G401 (cell line): ENCODE measurements at regions not wholly inside any gene's neighbourhood (a gene's known extent, or its start where the extent isn't known, plus 50 kb on each side); places are given as distances from the start of the nearest gene placed in this dataset.
"Not testable (repeated sequence)": the region's sequence is repeated elsewhere in the genome, so short reads cannot be mapped to it uniquely, and the experiment has no call there.

Experiments used
- DNase-seq: peaks from one replicate; pipeline ENCODE4 v3.0.0-alpha.2; 2015; ENCODE audit warnings: low spot score
- in situ Hi-C: cut with HindIII; loops from 2 replicates; pipeline ENCODE4 v1.10.0; 2016; ENCODE audit warnings: low sequenced_read_pairs, mixed read lengths

DNA sequence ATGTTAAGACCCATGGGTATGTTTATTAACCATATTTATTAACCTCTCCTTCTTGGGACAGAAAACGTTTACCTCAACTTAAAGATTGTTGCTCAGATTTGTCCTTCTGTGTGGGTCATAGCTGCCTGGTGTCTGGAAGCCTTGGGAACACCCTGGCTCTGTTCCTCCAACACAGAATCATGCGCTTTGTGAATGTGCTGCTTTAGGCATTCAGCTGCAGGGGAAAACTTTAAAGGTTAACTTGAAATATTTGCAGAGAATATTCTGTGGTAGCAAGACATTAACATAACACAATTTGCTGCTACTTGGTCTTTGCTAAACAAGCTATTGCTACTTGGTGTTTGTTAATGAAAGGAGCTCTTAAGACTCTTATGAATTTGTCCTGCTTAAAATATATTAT, 50.5 kb upstream of the THOC3 start:
- in situ Hi-C loops = not testable (repeated sequence)

DNA sequence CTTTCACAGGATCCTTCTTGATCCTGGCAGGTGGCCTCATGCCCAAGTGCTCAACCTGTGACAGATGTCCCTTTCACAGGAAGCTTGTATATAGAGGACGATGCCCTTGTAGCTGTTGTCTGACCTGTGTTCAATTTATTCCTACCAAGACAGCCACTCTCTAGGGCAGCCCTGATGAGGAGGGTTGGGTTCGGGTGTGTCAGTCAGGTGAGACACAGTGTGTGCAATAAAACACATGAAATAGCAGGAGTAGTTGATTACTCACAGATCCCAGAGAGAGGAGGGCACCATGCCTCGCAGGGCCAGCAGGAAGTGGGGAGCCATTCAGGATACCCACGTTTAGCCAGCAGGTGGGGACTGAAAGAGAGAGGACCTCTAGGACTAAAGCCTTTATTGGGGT, 52.7 kb upstream of the THOC3 start:
- in situ Hi-C loops, DNase-seq: not testable (repeated sequence)

More for the DNA sequence above, 50.5 kb upstream of the THOC3 start:
- DNase-seq = not testable (repeated sequence)

DNA sequence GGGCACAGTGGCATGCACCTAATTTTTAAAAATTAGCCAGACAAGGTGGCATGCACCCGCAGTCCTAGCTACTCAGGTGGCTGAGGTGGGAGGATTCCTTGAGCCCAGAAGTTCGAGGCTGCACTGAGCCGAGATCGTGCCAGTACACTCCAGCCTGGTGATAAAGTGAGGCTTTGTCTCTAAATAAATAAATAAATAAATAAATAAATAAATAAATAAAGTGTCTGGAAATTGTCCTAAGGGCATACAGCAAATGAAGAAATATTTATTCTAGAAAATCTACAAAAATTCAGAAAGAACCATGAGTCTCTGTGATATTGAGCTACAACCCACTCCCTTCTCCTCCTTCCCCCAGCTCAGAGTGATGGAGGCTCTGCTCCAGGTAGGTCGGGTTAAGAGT, 55.4 kb upstream of the THOC3 start:
- DNase-seq, in situ Hi-C loops: not testable (repeated sequence)

DNA sequence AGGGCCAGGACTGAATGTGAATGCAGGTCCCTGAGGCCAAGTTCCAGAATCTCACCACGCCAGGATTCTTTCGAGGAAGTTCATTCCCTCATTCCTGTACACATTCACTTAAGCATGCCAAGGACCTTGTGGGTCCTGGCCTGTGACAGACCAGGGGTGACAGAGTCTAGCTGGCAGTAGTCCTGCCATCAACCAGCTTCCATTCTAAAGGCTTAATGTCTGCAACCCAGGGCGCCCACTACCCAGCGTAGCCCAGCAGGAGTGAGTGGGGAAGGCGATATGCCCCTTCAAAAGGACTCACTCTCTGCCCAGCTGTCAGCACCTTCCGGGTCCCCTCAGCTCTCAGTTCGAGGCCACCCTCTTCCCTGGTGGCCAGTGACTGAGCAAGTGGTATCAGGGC, 61.3 kb upstream of the THOC3 start:
- DNase-seq, in situ Hi-C loops: not testable (repeated sequence)

DNA sequence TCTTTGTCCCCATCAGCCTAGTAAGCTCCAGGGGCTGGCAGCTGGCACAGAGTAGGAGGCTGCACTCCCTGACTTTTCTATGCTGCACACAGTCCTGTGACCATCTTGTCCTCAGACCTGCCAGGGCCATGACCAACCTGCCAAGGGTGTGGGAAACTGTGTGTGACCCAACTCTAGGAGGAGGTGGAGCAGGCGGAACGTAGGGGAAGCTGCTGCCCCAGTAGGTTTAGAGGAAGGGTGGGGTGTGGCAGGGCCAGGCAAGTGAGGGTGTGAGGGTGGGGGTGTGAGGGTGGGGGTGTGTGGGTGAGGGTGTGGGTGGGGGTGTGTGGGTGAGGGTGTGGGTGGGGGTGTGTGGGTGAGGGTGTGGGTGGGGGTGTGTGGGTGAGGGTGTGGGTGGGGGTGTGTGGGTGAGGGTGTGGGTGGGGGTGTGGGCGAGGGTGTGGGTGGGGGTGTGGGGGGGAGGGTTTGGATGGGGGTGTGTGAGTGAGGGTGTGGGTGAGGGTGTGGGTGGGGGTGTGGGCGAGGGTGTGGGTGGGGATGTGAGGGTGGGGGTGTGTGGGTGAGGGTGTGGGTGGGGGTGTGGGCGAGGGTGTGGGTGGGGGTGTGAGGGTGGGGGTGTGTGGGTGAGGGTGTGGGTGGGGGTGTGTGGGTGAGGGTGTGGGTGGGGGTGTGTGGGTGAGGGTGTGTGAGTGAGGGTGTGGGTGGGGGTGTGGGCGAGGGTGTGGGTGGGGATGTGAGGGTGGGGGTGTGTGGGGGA, 62.4 kb upstream of the THOC3 start:
- in situ Hi-C loops, DNase-seq: not testable (repeated sequence)

DNA sequence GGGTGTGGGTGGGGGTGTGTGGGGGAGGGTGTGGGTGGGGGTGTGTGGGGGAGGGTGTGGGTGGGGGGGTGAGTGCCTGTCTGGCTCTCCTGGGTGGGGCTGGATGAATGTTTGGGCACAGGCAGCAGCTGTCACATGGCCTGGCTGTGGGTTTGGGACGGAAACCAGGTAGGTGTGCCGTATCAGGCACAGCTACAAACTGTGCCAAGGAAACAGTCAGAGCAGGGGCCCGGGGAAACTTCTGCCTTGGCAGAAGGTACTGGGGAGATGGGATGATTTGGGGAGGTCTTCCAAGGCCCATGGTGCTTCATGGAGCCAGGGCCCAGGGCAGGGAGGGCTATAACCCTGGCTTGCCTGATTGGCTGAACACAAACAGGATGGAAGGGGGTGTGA, 63.0 kb upstream of the THOC3 start:
- DNase-seq, in situ Hi-C loops: not testable (repeated sequence)

DNA sequence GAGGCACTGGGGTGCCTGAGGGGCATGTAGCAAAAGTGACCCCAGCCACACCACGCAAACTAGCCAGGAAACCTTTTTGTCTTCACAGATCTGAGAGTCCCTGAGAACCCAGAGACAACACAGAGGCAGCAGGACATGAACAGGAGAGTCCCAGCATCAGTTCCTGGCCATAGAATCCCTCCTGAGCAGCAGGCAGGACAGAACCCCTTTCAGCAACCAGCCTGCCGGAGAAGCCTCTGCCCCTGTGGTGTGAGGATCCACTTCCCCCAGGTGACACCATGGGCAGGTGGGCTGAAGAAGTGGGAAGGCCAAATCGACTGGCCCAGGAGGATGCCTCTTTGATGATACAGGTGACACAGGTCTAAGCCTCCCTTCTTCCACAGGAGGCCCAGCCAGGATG, 65.1 kb upstream of the THOC3 start:
- in situ Hi-C loops, DNase-seq: not testable (repeated sequence)

DNA sequence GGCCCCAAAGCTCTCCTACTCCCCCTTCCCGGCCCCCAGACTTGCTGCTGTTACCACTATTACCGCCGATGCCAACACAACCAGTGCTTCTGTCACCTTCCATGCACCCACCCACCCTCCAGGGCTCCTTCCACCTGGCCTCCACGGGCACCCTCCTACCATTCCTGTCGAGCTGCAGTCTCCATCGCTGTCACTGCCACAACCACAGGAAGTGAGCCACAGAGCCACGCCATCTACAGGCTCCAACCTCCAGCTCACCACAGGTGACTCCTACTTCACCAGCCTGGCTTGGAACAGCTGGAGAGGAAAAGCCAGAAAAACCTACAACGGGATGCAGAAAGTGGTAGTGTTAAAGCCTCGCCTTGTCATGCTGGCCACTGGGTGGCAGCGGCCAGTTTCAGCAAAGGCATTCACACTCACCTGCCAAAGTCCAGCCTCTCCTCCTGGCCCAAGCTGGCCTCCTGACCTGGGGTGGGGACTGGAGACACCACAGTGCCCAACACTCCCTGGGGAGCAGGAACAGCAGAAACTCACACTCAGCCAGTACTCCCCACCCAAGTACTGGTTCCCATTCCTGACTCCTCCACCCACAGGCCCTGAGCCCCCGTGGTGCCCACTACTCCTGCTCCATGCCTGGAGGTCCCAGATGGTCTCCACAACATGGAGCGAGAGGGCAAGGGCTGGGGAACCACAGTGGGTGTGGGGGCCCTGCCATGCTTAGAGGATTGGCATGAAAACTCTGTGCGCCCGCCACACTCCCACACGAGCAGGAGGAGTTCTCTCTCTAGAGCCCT, 66.5 kb upstream of the THOC3 start:
- in situ Hi-C loops, DNase-seq: not testable (repeated sequence)

DNA sequence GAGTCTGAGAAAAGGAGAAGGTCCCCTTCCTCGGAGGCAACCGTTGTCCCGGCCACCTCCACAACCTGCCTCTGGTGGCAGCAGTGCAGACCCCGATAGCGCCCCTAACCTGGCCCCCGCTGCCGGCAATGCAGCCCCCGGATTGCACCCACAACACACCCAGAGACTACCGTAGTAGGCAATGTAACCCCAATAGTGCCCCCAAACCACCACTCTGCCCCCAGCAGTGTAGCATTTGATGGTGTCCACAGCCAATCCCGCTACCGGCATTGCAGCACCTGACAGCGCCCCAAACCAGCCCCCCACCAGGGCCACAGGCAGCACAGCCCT, 67.1 kb upstream of the THOC3 start:
- in situ Hi-C loops, DNase-seq: not testable (repeated sequence)

DNA sequence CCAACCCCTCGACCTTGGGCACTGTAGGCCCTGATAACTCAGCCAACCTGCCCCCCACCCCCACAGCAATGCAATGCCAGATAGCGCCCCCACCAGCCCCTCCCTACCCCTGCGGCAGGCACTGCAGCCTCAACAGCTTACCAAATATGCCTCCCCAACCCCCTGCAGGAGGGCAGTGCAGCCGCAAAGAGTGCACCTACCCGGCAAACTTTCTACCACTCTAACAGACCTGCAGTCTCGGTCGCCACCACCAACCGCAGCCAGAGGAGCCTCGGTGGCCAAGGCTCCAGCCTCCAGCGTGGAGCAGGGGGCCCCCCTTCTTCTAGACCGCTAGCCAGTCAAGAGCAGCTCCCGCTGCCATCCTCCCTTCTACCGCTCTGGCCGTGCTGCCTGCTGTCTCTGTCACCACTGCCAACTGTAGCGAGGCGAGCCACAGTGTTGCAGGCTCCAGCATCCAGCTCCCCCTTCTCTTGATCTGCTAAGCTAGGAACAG, 67.7 kb upstream of the THOC3 start:
- DNase-seq = peak; percentile 40
- in situ Hi-C loops = not testable (repeated sequence)

DNA sequence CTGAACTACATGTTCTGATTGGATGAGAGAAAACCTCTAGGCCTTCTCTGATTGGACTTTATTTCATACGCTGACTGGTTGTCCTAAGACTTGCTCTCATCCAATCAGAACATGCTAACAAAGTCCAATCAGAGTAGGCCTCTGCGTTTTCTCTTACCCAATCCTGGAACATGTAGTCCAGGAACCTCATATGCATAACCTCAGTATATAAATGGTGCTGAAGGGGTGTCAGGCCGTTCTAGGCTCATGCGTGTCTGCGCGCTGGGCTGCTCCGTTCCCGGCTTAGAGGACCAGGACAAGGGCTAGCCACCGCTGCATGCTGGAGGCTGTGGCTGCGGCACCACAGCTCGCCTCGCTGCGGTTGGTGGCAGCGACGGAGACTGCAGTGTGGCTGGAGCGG, 68.3 kb upstream of the THOC3 start:
- peak; percentile 27 for DNase-seq
- in situ Hi-C loops = not testable (repeated sequence)

DNA sequence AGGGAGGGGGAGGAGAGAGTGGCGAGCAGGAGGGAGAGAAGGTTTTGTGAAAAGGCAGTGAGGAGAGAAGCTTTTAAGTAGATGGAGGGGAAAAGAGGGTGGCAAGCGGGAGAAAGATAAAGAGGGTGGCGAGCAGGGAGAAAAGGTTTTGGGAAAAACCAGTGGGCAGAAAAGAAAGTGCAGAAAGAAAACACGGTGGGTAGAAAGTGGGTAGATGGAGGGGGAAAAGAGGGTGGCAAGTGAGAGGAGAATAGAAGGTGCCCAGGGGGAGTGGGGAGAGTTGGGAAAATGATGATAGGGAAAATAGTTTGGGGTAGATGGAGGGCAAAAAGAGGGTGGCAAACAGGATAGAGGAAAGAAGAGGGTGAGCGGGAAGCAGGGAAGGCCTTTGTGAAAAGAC, 69.1 kb upstream of the THOC3 start:
- in situ Hi-C loops, DNase-seq: not testable (repeated sequence)

DNA sequence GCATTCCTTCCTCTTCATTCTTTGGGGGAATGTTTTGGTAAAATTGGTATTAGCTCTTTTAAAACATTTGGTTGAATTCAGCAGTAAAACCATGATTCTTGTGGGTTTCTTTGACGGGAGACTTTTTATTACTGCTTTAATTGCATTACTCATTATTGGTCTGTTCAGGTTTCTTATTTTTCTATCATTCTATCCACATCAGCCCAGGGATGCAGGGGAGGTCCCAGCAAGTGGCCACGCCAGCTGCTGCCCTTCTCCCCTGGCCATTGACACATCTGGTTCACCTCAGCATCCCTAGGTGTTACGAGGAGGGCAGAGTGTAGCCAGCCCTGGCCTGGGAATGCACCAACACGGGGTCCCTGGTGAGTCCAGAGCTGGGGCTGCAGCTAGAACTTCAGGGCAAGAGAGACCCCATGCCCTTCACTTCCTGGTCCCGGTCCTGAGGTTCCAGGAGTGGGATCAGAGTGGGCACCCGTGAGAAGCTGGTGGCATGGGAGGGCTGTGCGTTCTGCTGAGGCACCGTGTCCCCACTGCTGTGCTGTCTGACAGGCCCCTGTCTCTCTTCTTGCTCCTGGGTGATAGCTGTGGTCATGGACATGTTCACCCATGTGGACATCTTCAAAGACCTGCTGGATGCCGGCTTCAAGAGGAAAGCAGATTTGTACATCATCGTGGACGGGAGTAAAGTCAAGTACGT, 72.1 kb upstream of the THOC3 start:
- in situ Hi-C loops = not testable (repeated sequence)

DNA sequence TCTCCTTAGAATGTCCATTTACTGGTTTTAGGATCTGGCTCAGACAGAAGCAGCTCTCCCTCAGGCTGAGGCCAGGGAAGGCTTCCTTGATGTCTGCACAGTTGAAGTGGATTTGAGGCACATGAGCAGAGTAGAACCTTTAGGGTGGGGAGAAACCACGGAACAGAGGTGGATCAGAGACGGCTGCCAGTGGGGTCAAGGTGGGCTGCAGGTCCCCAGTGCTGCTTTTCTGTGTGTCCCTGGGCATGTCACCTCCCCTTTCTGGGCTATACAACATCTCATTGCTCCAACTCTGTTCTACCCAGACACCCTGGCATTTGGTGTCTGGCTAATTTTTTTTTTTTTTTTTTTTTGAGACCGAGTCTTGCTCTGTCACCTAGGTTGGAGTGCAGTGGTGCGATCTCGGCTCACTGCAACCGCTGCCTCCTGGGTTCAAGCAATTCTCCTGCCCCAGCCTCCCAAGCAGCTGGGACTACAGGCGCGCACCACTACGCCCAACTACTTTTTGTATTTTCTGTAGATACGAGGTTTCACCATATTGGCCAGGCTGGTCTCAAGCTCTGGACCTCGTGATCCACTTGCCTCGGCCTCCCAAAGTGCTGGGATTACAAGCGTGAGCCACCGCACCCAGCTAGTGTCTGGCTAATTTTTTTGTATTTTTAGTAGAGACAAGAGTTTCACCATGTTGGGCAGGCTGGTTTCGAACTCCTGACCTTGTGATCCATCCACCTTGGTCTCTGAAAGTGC, 73.3 kb upstream of the THOC3 start:
- in situ Hi-C loops, DNase-seq: not testable (repeated sequence)

More for the DNA sequence above, 72.1 kb upstream of the THOC3 start:
- not testable (repeated sequence) for DNase-seq

DNA sequence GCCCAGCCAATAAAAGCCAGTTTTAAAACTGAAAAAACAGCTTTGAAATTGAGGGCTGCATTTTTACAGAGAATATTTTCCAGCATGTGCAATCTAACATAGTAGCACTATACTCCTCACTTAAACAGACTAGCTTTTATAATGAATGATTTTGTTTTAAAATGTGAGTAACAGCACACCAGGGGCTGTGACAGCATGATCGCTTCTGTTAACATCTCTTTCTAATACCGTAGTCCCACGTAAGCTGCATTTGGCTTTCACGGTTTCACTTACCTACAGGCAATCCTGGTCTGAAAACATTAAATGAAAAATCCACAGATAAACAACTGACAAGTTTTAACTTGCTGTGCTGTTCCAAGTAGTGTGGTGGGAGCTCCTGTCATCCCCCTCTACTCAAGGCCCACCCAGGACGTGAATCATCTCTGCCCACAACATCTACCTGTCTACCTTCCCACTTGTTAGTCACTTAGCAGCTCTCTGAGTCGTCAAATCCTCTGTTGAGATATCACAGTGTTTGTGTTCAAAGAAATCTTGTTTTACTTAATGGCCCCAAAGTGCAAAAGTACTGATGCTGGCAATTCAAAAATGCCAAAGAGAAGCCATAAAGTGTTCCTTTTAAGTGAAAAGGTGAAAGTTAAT, 74.0 kb upstream of the THOC3 start:
- not testable (repeated sequence) for DNase-seq

DNA sequence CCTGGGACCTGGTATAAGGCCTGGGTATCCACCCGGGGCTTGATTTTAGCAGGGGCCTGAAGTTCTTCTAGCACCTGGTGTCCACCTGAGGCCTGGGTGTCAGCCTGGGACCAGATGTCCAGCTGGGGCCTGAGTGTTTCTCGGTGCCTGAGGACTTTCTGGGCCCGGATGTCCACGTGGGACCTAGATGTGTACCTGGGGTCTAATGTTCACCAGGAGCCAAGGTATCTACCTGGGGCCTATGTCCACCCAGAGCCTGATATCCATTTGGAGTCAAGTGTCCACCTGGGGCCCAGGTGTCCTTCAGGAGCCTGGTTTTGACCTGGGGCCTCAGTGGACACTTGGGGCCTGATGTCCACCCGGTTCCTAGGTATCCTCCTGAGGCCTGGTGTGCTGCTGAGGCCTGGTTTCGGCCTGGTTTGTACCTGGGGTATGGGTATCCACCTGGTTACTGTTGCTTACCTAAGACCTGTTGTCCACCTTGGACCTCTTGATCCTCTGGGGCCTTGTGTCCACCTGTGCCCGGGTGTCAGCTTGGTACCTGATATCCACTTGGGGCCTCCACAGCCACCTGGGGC, 75.2 kb upstream of the THOC3 start:
- DNase-seq, in situ Hi-C loops: not testable (repeated sequence)

More for the DNA sequence above, 74.0 kb upstream of the THOC3 start:
- in situ Hi-C loops = not testable (repeated sequence)

DNA sequence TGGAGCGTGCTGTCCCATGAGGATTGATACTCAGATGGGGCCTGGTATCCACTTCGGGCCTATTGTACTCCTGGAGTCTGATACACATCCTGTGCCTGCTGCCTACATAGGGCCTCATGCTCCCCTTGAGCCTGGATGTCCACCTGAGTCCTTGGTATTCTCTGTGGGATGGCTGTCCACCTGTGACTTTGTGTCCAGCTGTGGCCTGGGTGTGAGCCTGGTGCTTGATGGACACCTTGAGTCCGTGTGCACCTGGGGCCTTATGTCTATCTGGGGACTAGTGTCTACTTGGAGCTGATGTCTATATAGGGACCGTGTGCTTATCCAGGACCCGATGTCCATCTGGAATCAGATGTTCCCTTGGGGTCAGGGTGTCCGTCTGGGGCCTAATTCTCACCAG, 75.9 kb upstream of the THOC3 start:
- DNase-seq, in situ Hi-C loops: not testable (repeated sequence)

DNA sequence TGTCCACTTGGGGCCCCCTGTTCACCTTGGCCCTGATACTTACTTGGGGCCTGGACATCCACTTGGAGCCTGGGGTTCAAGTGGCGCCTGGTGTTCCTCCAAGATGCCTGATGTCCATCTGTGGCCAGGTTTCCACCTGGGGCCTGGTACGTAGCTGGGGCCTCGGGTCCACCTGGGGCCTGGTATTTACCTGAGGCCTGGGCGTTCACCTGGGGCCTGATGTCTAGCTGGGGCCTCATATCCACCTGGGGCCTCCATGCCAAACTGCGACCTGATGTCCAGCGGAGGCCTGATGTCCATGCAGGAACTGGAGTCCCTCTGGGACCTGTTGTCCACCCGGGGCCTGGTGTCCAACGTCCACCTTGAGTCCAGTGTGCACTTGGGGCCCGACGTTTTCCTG, 76.3 kb upstream of the THOC3 start:
- in situ Hi-C loops = not testable (repeated sequence)

More for the DNA sequence above, 76.3 kb upstream of the THOC3 start:
- DNase-seq = not testable (repeated sequence)
